GM18870 (cell line): ENCODE measurements at regions not wholly inside any gene's neighbourhood (a gene's known extent, or its start where the extent isn't known, plus 50 kb on each side); places are given as distances from the start of the nearest gene placed in this dataset.
"Not testable (repeated sequence)": the region's sequence is repeated elsewhere in the genome, so short reads cannot be mapped to it uniquely, and the experiment has no call there.

Source experiments
- ATAC-seq: cut with Tn5 transposase; IDR thresholded peaks from one replicate; pipeline ENCODE4 v1.9.1; 2021; ENCODE audit warnings: moderate library complexity; ENCODE audit not compliant: unreplicated experiment

GRCh38 chr9:87357600-87357999 lies 140.1 kb upstream of the DAPK1 start:
- ATAC-seq = no peak

- ATAC-seq = no peak
These were observed 138.4 kb upstream of the DAPK1 start for GRCh38 chr9:87359264-87359663.

- ATAC-seq = no peak
These were observed 137.6 kb upstream of the DAPK1 start for GRCh38 chr9:87359958-87360601.

- ATAC-seq = no peak
These were observed 127.5 kb upstream of the DAPK1 start for GRCh38 chr9:87370049-87370685.

- no peak for ATAC-seq
These were observed 125.8 kb upstream of the DAPK1 start for GRCh38 chr9:87371795-87372355.

GRCh38 chr9:87372356-87372851 lies 125.3 kb upstream of the DAPK1 start:
- ATAC-seq = no peak

- ATAC-seq = peak; percentile 86
These were observed 123.4 kb upstream of the DAPK1 start for GRCh38 chr9:87374023-87374919.

GRCh38 chr9:87375397-87376073 lies 122.1 kb upstream of the DAPK1 start:
- ATAC-seq = no peak

- no peak for ATAC-seq
These were observed 119.0 kb upstream of the DAPK1 start for GRCh38 chr9:87378676-87379075.

GRCh38 chr9:87379300-87379699 lies 118.4 kb upstream of the DAPK1 start:
- no peak for ATAC-seq

- ATAC-seq = no peak
These were observed 116.5 kb upstream of the DAPK1 start for GRCh38 chr9:87381050-87381711.

GRCh38 chr9:87381746-87382145 lies 115.9 kb upstream of the DAPK1 start:
- no peak for ATAC-seq

GRCh38 chr9:87382900-87383299 lies 114.8 kb upstream of the DAPK1 start:
- ATAC-seq = no peak

- ATAC-seq = no peak
These were observed 114.1 kb upstream of the DAPK1 start for GRCh38 chr9:87383344-87384150.

- no peak for ATAC-seq
These were observed 111.1 kb upstream of the DAPK1 start for GRCh38 chr9:87386490-87387025.

GRCh38 chr9:87387351-87388011 lies 110.2 kb upstream of the DAPK1 start:
- ATAC-seq = no peak

- ATAC-seq = not testable (repeated sequence)
These were observed 109.0 kb upstream of the DAPK1 start for GRCh38 chr9:87388708-87389107.

GRCh38 chr9:87389936-87390335 lies 107.7 kb upstream of the DAPK1 start:
- no peak for ATAC-seq

GRCh38 chr9:87390361-87390760 lies 107.3 kb upstream of the DAPK1 start:
- no peak for ATAC-seq
